SK-N-SH treated with all-trans-retinoic acid at 6 μM for 48 hours (cell line): ENCODE measurements at regions not wholly inside any gene's neighbourhood (a gene's known extent, or its start where the extent isn't known, plus 50 kb on each side); places are given as distances from the start of the nearest gene placed in this dataset.

Experiments used
- CREB5 ChIP-seq: fragments of 250-450 bp; sonication (Bioruptor Pico); IDR thresholded peaks from 2 replicates; pipeline ENCODE4 v1.5.1; 2020; ENCODE audit warnings: low read depth, mild to moderate bottlenecking, moderate library complexity
- CSRNP3 ChIP-seq: fragments of 250-450 bp; sonication (Bioruptor Pico); IDR thresholded peaks from 2 replicates; pipeline ENCODE4 v1.5.1; 2021; ENCODE audit warnings: mild to moderate bottlenecking, moderate library complexity
- GLIS3 ChIP-seq: fragments of 250-450 bp; sonication (Bioruptor Pico); IDR thresholded peaks from 2 replicates; pipeline ENCODE4 v1.5.0; 2020; ENCODE audit warnings: mild to moderate bottlenecking, moderate library complexity
- PATZ1 ChIP-seq: fragments of 250-450 bp; sonication (Bioruptor Pico); IDR thresholded peaks from 2 replicates; pipeline ENCODE4 v1.8.0; 2020; ENCODE audit warnings: mild to moderate bottlenecking, moderate library complexity, borderline replicate concordance
- POU6F1 ChIP-seq: fragments of 250-450 bp; sonication (Bioruptor Pico); IDR thresholded peaks from 2 replicates; pipeline ENCODE4 v1.8.0; 2021; ENCODE audit warnings: low read depth, mild to moderate bottlenecking, moderate library complexity, borderline replicate concordance
- PPARA ChIP-seq: fragments of 250-450 bp; sonication (Bioruptor Pico); IDR thresholded peaks from 2 replicates; pipeline ENCODE4 v1.5.0; 2020; ENCODE audit warnings: mild to moderate bottlenecking, borderline replicate concordance
- RARB ChIP-seq: fragments of 250-450 bp; sonication (Bioruptor Pico); IDR thresholded peaks from 2 replicates; pipeline ENCODE4 v1.8.0; 2021; ENCODE audit warnings: mild to moderate bottlenecking, moderate library complexity
- SNAI2 ChIP-seq: fragments of 250-450 bp; sonication (Bioruptor Pico); IDR thresholded peaks from 2 replicates; pipeline ENCODE4 v1.5.0; 2020; ENCODE audit warnings: mild to moderate bottlenecking, moderate library complexity
- TCF4 ChIP-seq: fragments of 250-450 bp; sonication (Bioruptor Pico); IDR thresholded peaks from 2 replicates; pipeline ENCODE4 v1.8.0; 2021; ENCODE audit warnings: mild to moderate bottlenecking, moderate library complexity, borderline replicate concordance
- TOX ChIP-seq: fragments of 250-450 bp; sonication (Bioruptor Pico); IDR thresholded peaks from 2 replicates; pipeline ENCODE4 v1.8.0; 2021; ENCODE audit warnings: mild to moderate bottlenecking, moderate library complexity, borderline replicate concordance
- ZNF565 ChIP-seq: fragments of 450-650 bp; formaldehyde crosslinking; conservative IDR thresholded peaks from 2 replicates; pipeline ENCODE4 v1.5.0; 2020; ENCODE audit warnings: low read depth, mild to moderate bottlenecking, moderate library complexity
- ZNF70 ChIP-seq: fragments of 450-650 bp; formaldehyde crosslinking; IDR thresholded peaks from 2 replicates; pipeline ENCODE4 v1.5.0; 2020; ENCODE audit warnings: mild to moderate bottlenecking, moderate library complexity

- no peak for TF ChIP-seq SNAI2 (CRISPR knock-in tag)
- TF ChIP-seq PPARA (CRISPR knock-in tag), result no peak
- TF ChIP-seq ZNF565 (CRISPR knock-in tag), result no peak
- TF ChIP-seq RARB, result no peak
- no peak for TF ChIP-seq CSRNP3 (CRISPR knock-in tag)
- TF ChIP-seq ZNF70, result no peak
- TF ChIP-seq TCF4 (CRISPR knock-in tag), result no peak
- TF ChIP-seq PATZ1 (CRISPR knock-in tag), result no peak
- no peak for TF ChIP-seq TOX (CRISPR knock-in tag)
- no peak for TF ChIP-seq POU6F1 (CRISPR knock-in tag)
- no peak for TF ChIP-seq GLIS3
- no peak for TF ChIP-seq CREB5 (CRISPR knock-in tag)
These were observed 52.2 kb upstream of the ARHGAP20 start for GRCh38 chr11:110764485-110764884.
